Astrocyte (in vitro differentiated cells and primary cell): ENCODE measurements at regions not wholly inside any gene's neighbourhood (a gene's known extent, or its start where the extent isn't known, plus 50 kb on each side); places are given as distances from the start of the nearest gene placed in this dataset.

Experiments
- DNase-seq: peaks from one replicate; pipeline ENCODE4 v3.0.0-alpha.2; 2010; ENCODE audit warnings: low read depth
- FAIRE-seq: peaks from 2 replicates; lab custom pipeline; 2011; peaks lifted over from hg19 to GRCh38; lab: Jason Lieb, UNC
- H2AFZ ChIP-seq: 2 replicates; pipeline ENCODE4 v1.6.0; 2012; ENCODE audit warnings: low read depth, low read length, inconsistent platforms
- H3K27ac ChIP-seq: 2 replicates; pipeline ENCODE4 v1.5.1; 2011; ENCODE audit warnings: low read depth, low read length, inconsistent platforms
- H3K27me3 ChIP-seq: 2 replicates; pipeline ENCODE4 v1.6.0; 2011; ENCODE audit warnings: low read length, inconsistent platforms; ENCODE audit not compliant: insufficient read depth
- H3K36me3 ChIP-seq: 2 replicates; pipeline ENCODE4 v1.5.1; 2011; ENCODE audit warnings: low read length, inconsistent platforms; ENCODE audit not compliant: insufficient read depth
- H3K4me1 ChIP-seq: 2 replicates; pipeline ENCODE4 v1.5.1; 2011; ENCODE audit warnings: low read length, inconsistent platforms; ENCODE audit not compliant: insufficient read depth
- H3K4me2 ChIP-seq: 2 replicates; pipeline ENCODE4 v1.6.0; 2012; ENCODE audit warnings: low read length, inconsistent platforms
- H3K4me3 ChIP-seq: 2 replicates; pipeline ENCODE4 v1.5.1; 2011; ENCODE audit warnings: low read depth, mild to moderate bottlenecking, low read length, inconsistent platforms; ENCODE audit not compliant: insufficient read depth
- H3K79me2 ChIP-seq: 2 replicates; pipeline ENCODE4 v1.6.0; 2012; ENCODE audit warnings: mild to moderate bottlenecking, low read length, inconsistent platforms; ENCODE audit not compliant: insufficient read depth
- H3K9ac ChIP-seq: 2 replicates; pipeline ENCODE4 v1.6.0; 2012; ENCODE audit warnings: mild to moderate bottlenecking, low read length, inconsistent platforms
- H3K9me3 ChIP-seq: 2 replicates; pipeline ENCODE4 v1.5.1; 2012; ENCODE audit warnings: low read depth, mild to moderate bottlenecking, low read length, inconsistent platforms; ENCODE audit not compliant: insufficient read depth
- H4K20me1 ChIP-seq: 2 replicates; pipeline ENCODE4 v1.6.0; 2012; ENCODE audit warnings: low read length, inconsistent platforms; ENCODE audit not compliant: insufficient read depth
- H3K27ac Mint-ChIP-seq: one replicate; pipeline ENCODE4 v1.8.0; 2021; ENCODE audit warnings: mild to moderate bottlenecking, mixed read lengths; ENCODE audit not compliant: unreplicated experiment
- H3K27me3 Mint-ChIP-seq: one replicate; pipeline ENCODE4 v1.8.0; 2021; ENCODE audit warnings: low read depth, mixed read lengths; ENCODE audit not compliant: unreplicated experiment
- H3K36me3 Mint-ChIP-seq: one replicate; pipeline ENCODE4 v1.8.0; 2021; ENCODE audit warnings: low read depth, mixed read lengths; ENCODE audit not compliant: unreplicated experiment
- H3K4me1 Mint-ChIP-seq: one replicate; pipeline ENCODE4 v1.8.0; 2021; ENCODE audit warnings: low read depth, mixed read lengths; ENCODE audit not compliant: unreplicated experiment
- H3K4me3 Mint-ChIP-seq: one replicate; pipeline ENCODE4 v1.8.0; 2021; ENCODE audit warnings: mild to moderate bottlenecking, moderate library complexity, mixed read lengths; ENCODE audit not compliant: unreplicated experiment
- H3K9me3 Mint-ChIP-seq: one replicate; pipeline ENCODE4 v1.8.0; 2021; ENCODE audit warnings: mild to moderate bottlenecking, mixed read lengths; ENCODE audit not compliant: unreplicated experiment
- EZH2 ChIP-seq: IDR thresholded peaks from 2 replicates; pipeline ENCODE4 v1.6.1; 2012; ENCODE audit warnings: mild to moderate bottlenecking, low read length, inconsistent platforms; ENCODE audit not compliant: insufficient read depth
- TF ChIP-seq, protein P1 (sequence below): IDR thresholded peaks from 2 replicates; pipeline ENCODE4 v1.5.1; 2011; ENCODE audit warnings: low read depth, mild to moderate bottlenecking, inconsistent platforms, low read length, moderate library complexity; ENCODE audit not compliant: insufficient read depth

DNA sequence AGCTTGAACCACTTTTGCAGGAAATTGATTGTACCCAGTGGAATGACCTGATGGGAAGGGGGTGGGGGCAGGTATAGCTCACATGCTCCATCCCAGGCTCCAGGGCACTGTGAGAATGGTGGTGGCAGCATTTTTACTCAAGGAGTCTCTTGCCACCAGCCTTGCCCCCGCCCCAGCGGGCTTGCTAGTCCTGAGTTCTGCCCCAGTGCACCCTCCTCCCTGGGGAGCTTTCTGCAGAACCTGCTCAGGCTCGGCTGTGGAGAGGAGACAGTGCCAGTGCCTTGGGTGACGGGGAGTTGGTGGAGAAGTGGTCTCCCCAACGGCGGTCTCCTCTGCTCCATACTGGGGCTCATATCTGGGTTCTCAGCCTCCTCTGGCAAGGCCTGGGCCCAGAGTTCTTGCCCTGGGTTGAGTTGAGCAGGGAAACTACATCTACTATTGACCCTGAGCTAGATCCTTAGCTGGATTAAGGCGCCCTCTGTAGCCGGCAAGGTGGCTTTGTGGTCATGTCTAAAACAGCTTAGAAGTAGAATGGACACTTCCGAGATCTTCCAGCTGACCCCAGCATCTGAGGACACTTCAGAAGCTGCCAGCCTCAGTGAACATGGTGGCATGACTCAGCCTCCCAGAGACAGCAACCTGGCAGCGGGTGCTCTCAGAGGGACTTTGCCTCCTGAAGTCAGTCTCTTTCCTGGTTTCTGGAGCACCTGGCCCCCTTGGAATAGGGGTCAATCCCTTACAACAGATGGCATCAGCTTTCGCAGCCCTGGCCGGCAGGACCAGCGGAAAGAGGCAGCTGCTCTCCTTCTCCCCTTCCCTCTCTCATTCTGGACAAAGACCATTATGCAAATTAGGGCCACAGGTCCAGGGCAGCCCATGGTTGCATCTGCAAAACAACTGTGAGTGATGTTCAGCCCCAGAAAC lies 363.4 kb upstream of the MKI67 start:
- Mint-ChIP-seq H3K9me3 (no peaks in the 10 kb centered on the region), H3K4me1 (no peaks in the 10 kb centered on the region), H3K27ac (no peak overlapping the region), H3K36me3 (no peaks in the 10 kb centered on the region), H3K4me3 (no peak overlapping the region), H3K27me3 (peaks cover 27% of the 10 kb centered on the region)
- no peaks in the 10 kb centered on the region for H3K79me2 ChIP-seq
- TF ChIP-seq, protein P1, sequence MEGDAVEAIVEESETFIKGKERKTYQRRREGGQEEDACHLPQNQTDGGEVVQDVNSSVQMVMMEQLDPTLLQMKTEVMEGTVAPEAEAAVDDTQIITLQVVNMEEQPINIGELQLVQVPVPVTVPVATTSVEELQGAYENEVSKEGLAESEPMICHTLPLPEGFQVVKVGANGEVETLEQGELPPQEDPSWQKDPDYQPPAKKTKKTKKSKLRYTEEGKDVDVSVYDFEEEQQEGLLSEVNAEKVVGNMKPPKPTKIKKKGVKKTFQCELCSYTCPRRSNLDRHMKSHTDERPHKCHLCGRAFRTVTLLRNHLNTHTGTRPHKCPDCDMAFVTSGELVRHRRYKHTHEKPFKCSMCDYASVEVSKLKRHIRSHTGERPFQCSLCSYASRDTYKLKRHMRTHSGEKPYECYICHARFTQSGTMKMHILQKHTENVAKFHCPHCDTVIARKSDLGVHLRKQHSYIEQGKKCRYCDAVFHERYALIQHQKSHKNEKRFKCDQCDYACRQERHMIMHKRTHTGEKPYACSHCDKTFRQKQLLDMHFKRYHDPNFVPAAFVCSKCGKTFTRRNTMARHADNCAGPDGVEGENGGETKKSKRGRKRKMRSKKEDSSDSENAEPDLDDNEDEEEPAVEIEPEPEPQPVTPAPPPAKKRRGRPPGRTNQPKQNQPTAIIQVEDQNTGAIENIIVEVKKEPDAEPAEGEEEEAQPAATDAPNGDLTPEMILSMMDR: no peak
- no peak for TF ChIP-seq EZH2
- no peak overlapping the region for H2AFZ ChIP-seq
- peaks cover 8% of the 10 kb centered on the region for H3K9me3 ChIP-seq
- H3K27ac ChIP-seq: no peak overlapping the region
- DNase-seq: no peak
- H3K27me3 ChIP-seq: no peaks in the 10 kb centered on the region
- no peak for FAIRE-seq
- H3K4me2 ChIP-seq: no peak overlapping the region
- H3K9ac ChIP-seq: no peak overlapping the region
- no peaks in the 10 kb centered on the region for H3K36me3 ChIP-seq
- H3K4me1 ChIP-seq: no peaks in the 10 kb centered on the region
- no peak overlapping the region for H3K4me3 ChIP-seq
- H4K20me1 ChIP-seq: no peaks in the 10 kb centered on the region

DNA sequence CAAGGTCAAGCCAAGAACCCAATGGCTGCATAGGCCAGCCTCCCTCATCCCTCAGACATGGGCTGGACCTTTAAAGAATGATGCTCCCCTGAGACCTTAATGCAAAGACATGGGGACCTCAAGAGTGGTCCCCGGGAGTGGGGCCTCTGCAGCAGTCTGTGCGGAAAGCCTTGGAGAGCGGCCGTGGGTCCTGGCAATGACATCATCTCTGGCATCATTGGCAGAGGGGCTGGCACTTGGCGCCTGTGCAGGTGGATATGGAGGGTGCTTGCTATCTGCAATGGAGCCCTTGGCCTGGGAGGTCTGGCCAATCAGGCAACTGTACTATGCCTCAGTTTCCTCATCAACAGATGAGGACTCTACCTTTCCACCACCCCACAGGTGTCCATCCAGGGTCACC lies 365.5 kb upstream of the MKI67 start:
- Mint-ChIP-seq H3K4me1 (no peaks in the 10 kb centered on the region), H3K9me3 (no peaks in the 10 kb centered on the region), H3K27ac (no peak overlapping the region), H3K27me3 (peaks cover 24% of the 10 kb centered on the region), H3K36me3 (no peaks in the 10 kb centered on the region), H3K4me3 (no peak overlapping the region)
- no peaks in the 10 kb centered on the region for H4K20me1 ChIP-seq
- H3K4me3 ChIP-seq: no peak overlapping the region
- H3K9me3 ChIP-seq: peaks cover 8% of the 10 kb centered on the region
- H3K27me3 ChIP-seq: no peaks in the 10 kb centered on the region
- TF ChIP-seq, protein P1: no peak
- no peak for TF ChIP-seq EZH2
- FAIRE-seq (no peak), DNase-seq (no peak)
- no peak overlapping the region for H3K27ac ChIP-seq
- H3K36me3 ChIP-seq: no peaks in the 10 kb centered on the region
- no peaks in the 10 kb centered on the region for H3K79me2 ChIP-seq
- H3K4me1 ChIP-seq: no peaks in the 10 kb centered on the region
- H3K4me2 ChIP-seq: no peak overlapping the region
- no peak overlapping the region for H2AFZ ChIP-seq
- no peak overlapping the region for H3K9ac ChIP-seq

DNA sequence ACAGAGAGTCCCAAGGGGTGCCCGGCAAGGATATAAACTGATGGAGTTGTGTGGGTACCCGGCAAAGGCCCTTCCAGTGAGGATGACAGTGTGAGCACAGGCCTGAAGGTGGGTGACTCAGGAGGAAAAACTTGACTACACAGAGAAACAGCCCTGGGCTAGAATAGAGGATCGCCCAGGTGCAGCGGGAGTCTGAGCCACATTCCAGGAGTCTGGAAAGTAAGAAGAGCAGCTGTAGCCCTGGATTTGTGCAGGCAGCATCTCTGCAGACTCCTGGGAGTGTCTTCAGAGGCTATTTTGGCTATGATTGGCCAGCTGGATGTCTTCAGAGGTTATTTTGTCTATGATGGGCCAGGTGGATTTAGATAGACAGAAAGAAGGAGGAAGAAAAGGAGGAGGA lies 367.6 kb upstream of the MKI67 start:
- no peaks in the 10 kb centered on the region for H4K20me1 ChIP-seq
- Mint-ChIP-seq H3K4me3 (no peak overlapping the region), H3K27me3 (peaks cover 21% of the 10 kb centered on the region), H3K9me3 (no peaks in the 10 kb centered on the region), H3K27ac (no peak overlapping the region), H3K4me1 (no peaks in the 10 kb centered on the region), H3K36me3 (no peaks in the 10 kb centered on the region)
- no peak overlapping the region for H2AFZ ChIP-seq
- H3K9me3 ChIP-seq: peaks cover 8% of the 10 kb centered on the region
- H3K27me3 ChIP-seq: no peaks in the 10 kb centered on the region
- H3K36me3 ChIP-seq: no peaks in the 10 kb centered on the region
- no peaks in the 10 kb centered on the region for H3K79me2 ChIP-seq
- no peaks in the 10 kb centered on the region for H3K4me1 ChIP-seq
- no peak overlapping the region for H3K4me2 ChIP-seq
- no peak for FAIRE-seq
- no peak overlapping the region for H3K9ac ChIP-seq
- TF ChIP-seq, protein P1: no peak
- TF ChIP-seq EZH2: no peak
- DNase-seq: no peak
- no peak overlapping the region for H3K4me3 ChIP-seq
- no peak overlapping the region for H3K27ac ChIP-seq
